ENCODE measurements at regions not wholly inside any gene's neighbourhood (a gene's known extent, or its start where the extent isn't known, plus 50 kb on each side); places are given as distances from the start of the nearest gene placed in this dataset.

- no peak for TF ChIP-seq CTCF (IDR thresholded peaks at IDR 0.05)
- TF ChIP-seq ZNF416 (CRISPR knock-in tag; IDR thresholded peaks at IDR 0.05), result no peak
- TF ChIP-seq NR2C2 (CRISPR knock-in tag; IDR thresholded peaks at IDR 0.05), result no peak
- no peak for TF ChIP-seq NFATC4 (CRISPR knock-in tag; IDR thresholded peaks at IDR 0.05)
- TF ChIP-seq SP1 (CRISPR knock-in tag; conservative IDR thresholded peaks at IDR 0.05), result no peak
- no peak for TF ChIP-seq ESRRA (CRISPR knock-in tag; IDR thresholded peaks at IDR 0.05; ENCODE audit: borderline replicate concordance)
- no peak for TF ChIP-seq TEAD4 (CRISPR knock-in tag; IDR thresholded peaks at IDR 0.05)
These were observed 189.7 kb downstream of the ACTR3B start for GRCh38 chr7:152949253-152949652.

All from WTC11 (cell line).